ENCODE measurements at regions not wholly inside any gene's neighbourhood (a gene's known extent, or its start where the extent isn't known, plus 50 kb on each side); places are given as distances from the start of the nearest gene placed in this dataset.

DNA sequence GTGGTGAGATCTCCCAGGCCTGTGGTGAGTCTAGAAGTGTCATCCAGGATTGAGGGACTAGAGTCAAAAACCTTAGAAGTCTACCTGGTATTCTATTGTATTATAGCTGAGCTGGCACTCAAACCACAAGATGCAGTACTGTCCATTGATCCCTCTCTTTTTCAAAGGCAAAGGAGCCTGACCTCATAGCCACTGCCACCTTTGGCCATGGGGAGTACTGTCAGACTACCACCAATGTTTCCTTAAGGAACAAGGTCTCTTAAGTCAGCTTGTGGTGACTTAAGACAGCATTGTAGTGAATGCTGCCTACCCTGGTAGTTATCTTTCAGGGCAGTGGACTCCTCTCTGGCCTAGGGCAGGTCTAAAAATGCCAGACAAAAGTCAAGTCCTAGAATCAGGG is 878.0 kb upstream of the MDGA2 start:
- Histone ChIP-seq H2AFZ (ENCODE audit: low read depth, low read length) (no peak overlapping the region), H3K27me3 (ENCODE audit: insufficient read depth, low read length) (no peaks in the 10 kb centered on the region), H3K36me3 (ENCODE audit: insufficient read depth, low read length) (no peaks in the 10 kb centered on the region), H3K4me3 (ENCODE audit: low read length) (no peak overlapping the region), H3K9me3 (ENCODE audit: low read length) (no peaks in the 10 kb centered on the region), H3K4me1 (ENCODE audit: insufficient read depth, low read length) (no peaks in the 10 kb centered on the region)

GRCh38 chr14:48546996-48547395 is 871.6 kb upstream of the MDGA2 start:
- H2AFZ ChIP-seq (ENCODE audit: low read depth, low read length) = no peak overlapping the region

GRCh38 chr14:48537600-48537999 is 862.2 kb upstream of the MDGA2 start:
- Histone ChIP-seq H3K4me1 (ENCODE audit: insufficient read depth, low read length) (no peaks in the 10 kb centered on the region), H3K36me3 (ENCODE audit: insufficient read depth, low read length) (no peaks in the 10 kb centered on the region), H3K4me3 (ENCODE audit: low read length) (no peak overlapping the region), H2AFZ (ENCODE audit: low read depth, low read length) (no peak overlapping the region), H3K9me3 (ENCODE audit: low read length) (no peaks in the 10 kb centered on the region), H3K27me3 (ENCODE audit: insufficient read depth, low read length) (no peaks in the 10 kb centered on the region)

More at GRCh38 chr14:48546996-48547395, 871.6 kb upstream of the MDGA2 start:
- Histone ChIP-seq H3K4me1 (ENCODE audit: insufficient read depth, low read length) (no peaks in the 10 kb centered on the region), H3K27me3 (ENCODE audit: insufficient read depth, low read length) (no peaks in the 10 kb centered on the region), H3K9me3 (ENCODE audit: low read length) (no peaks in the 10 kb centered on the region), H3K4me3 (ENCODE audit: low read length) (no peak overlapping the region), H3K36me3 (ENCODE audit: insufficient read depth, low read length) (no peaks in the 10 kb centered on the region)

- H3K4me3 ChIP-seq (ENCODE audit: low read length) = no peak overlapping the region
- H3K36me3 ChIP-seq (ENCODE audit: insufficient read depth, low read length) = no peaks in the 10 kb centered on the region
- no peaks in the 10 kb centered on the region for H3K4me1 ChIP-seq (ENCODE audit: insufficient read depth, low read length)
- no peaks in the 10 kb centered on the region for H3K9me3 ChIP-seq (ENCODE audit: low read length)
- H3K27me3 ChIP-seq (ENCODE audit: insufficient read depth, low read length) = no peaks in the 10 kb centered on the region
- no peak overlapping the region for H2AFZ ChIP-seq (ENCODE audit: low read depth, low read length)
Measured at GRCh38 chr14:48536318-48536717, 860.9 kb upstream of the MDGA2 start.

DNA sequence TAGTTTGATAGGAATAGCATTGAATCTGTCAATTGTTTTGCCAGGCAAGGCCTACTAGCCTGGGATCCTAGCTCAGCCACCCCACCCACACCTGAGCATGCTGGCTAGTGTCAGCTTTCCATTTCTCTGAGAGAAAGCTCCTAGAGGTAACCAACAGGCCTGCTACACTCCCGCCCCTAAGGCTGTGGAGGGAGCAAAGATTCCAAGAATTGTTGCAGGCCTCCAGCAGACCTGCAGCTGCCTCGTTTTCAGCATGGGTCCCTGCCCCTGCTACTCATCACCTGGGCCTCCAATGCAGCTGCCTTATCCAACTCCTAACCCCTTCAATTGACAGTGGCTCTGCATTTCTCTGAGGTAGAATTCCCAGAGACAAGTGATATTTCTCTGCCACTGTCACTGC is 852.4 kb upstream of the MDGA2 start:
- H2AFZ ChIP-seq (ENCODE audit: low read depth, low read length) = no peak overlapping the region

GRCh38 chr14:48526307-48526706 is 850.9 kb upstream of the MDGA2 start:
- Histone ChIP-seq H3K27me3 (ENCODE audit: insufficient read depth, low read length) (no peaks in the 10 kb centered on the region), H3K4me3 (ENCODE audit: low read length) (no peak overlapping the region), H3K4me1 (ENCODE audit: insufficient read depth, low read length) (no peaks in the 10 kb centered on the region), H2AFZ (ENCODE audit: low read depth, low read length) (no peak overlapping the region), H3K9me3 (ENCODE audit: low read length) (no peaks in the 10 kb centered on the region), H3K36me3 (ENCODE audit: insufficient read depth, low read length) (no peaks in the 10 kb centered on the region)

More for the DNA sequence above, 852.4 kb upstream of the MDGA2 start:
- Histone ChIP-seq H3K4me1 (ENCODE audit: insufficient read depth, low read length) (no peaks in the 10 kb centered on the region), H3K9me3 (ENCODE audit: low read length) (no peaks in the 10 kb centered on the region), H3K4me3 (ENCODE audit: low read length) (no peak overlapping the region), H3K27me3 (ENCODE audit: insufficient read depth, low read length) (no peaks in the 10 kb centered on the region), H3K36me3 (ENCODE audit: insufficient read depth, low read length) (no peaks in the 10 kb centered on the region)

GRCh38 chr14:48504921-48505320 is 829.5 kb upstream of the MDGA2 start:
- Histone ChIP-seq H3K4me1 (ENCODE audit: insufficient read depth, low read length) (no peaks in the 10 kb centered on the region), H3K36me3 (ENCODE audit: insufficient read depth, low read length) (no peaks in the 10 kb centered on the region), H3K4me3 (ENCODE audit: low read length) (no peak overlapping the region), H3K27me3 (ENCODE audit: insufficient read depth, low read length) (no peaks in the 10 kb centered on the region), H2AFZ (ENCODE audit: low read depth, low read length) (no peak overlapping the region), H3K9me3 (ENCODE audit: low read length) (no peaks in the 10 kb centered on the region)

- Histone ChIP-seq H3K4me1 (ENCODE audit: insufficient read depth, low read length) (no peaks in the 10 kb centered on the region), H3K4me3 (ENCODE audit: low read length) (no peak overlapping the region), H3K36me3 (ENCODE audit: insufficient read depth, low read length) (no peaks in the 10 kb centered on the region), H3K27me3 (ENCODE audit: insufficient read depth, low read length) (no peaks in the 10 kb centered on the region), H3K9me3 (ENCODE audit: low read length) (no peaks in the 10 kb centered on the region), H2AFZ (ENCODE audit: low read depth, low read length) (no peak overlapping the region)
Measured at GRCh38 chr14:48490756-48491155, 815.4 kb upstream of the MDGA2 start.

- Histone ChIP-seq H3K4me1 (ENCODE audit: insufficient read depth, low read length) (no peaks in the 10 kb centered on the region), H3K36me3 (ENCODE audit: insufficient read depth, low read length) (no peaks in the 10 kb centered on the region), H3K4me3 (ENCODE audit: low read length) (no peak overlapping the region), H2AFZ (ENCODE audit: low read depth, low read length) (no peak overlapping the region), H3K27me3 (ENCODE audit: insufficient read depth, low read length) (no peaks in the 10 kb centered on the region), H3K9me3 (ENCODE audit: low read length) (no peaks in the 10 kb centered on the region)
Measured at GRCh38 chr14:48473944-48474343, 798.5 kb upstream of the MDGA2 start.

- Histone ChIP-seq H3K27me3 (ENCODE audit: insufficient read depth, low read length) (no peaks in the 10 kb centered on the region), H3K36me3 (ENCODE audit: insufficient read depth, low read length) (no peaks in the 10 kb centered on the region), H2AFZ (ENCODE audit: low read depth, low read length) (no peak overlapping the region), H3K4me3 (ENCODE audit: low read length) (no peak overlapping the region), H3K4me1 (ENCODE audit: insufficient read depth, low read length) (no peaks in the 10 kb centered on the region), H3K9me3 (ENCODE audit: low read length) (no peaks in the 10 kb centered on the region)
Measured at GRCh38 chr14:48456051-48456450, 780.6 kb upstream of the MDGA2 start.

DNA sequence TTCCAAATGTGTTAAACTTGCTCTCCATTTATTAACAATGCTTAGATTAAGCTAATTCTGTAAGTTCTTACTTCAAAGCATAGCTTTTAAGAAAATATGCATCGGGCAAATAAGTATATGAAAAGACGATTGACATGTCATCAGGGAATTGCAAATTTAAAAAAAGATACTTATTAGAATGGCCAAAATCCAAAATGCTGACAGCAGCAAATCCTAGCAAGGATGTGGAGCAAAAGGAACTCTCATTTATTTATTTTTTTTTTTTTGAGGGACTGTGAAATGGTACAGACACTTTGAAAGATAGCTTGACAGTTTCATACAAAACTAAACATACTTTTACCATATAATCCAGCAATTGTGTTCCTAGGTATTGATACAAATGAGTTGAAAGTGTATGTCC is 779.5 kb upstream of the MDGA2 start:
- Histone ChIP-seq H3K4me1 (ENCODE audit: insufficient read depth, low read length) (no peaks in the 10 kb centered on the region), H3K27me3 (ENCODE audit: insufficient read depth, low read length) (no peaks in the 10 kb centered on the region), H3K9me3 (ENCODE audit: low read length) (no peaks in the 10 kb centered on the region), H3K4me3 (ENCODE audit: low read length) (no peak overlapping the region), H2AFZ (ENCODE audit: low read depth, low read length) (no peak overlapping the region), H3K36me3 (ENCODE audit: insufficient read depth, low read length) (no peaks in the 10 kb centered on the region)

GRCh38 chr14:48452437-48452995 is 777.1 kb upstream of the MDGA2 start:
- no peak overlapping the region for H3K4me3 ChIP-seq (ENCODE audit: low read length)
- H3K36me3 ChIP-seq (ENCODE audit: insufficient read depth, low read length) = no peaks in the 10 kb centered on the region
- no peak overlapping the region for H2AFZ ChIP-seq (ENCODE audit: low read depth, low read length)
- H3K27me3 ChIP-seq (ENCODE audit: insufficient read depth, low read length) = no peaks in the 10 kb centered on the region
- no peaks in the 10 kb centered on the region for H3K4me1 ChIP-seq (ENCODE audit: insufficient read depth, low read length)
- no peaks in the 10 kb centered on the region for H3K9me3 ChIP-seq (ENCODE audit: low read length)

GRCh38 chr14:48435221-48435620 is 759.8 kb upstream of the MDGA2 start:
- Histone ChIP-seq H3K27me3 (ENCODE audit: insufficient read depth, low read length) (no peaks in the 10 kb centered on the region), H2AFZ (ENCODE audit: low read depth, low read length) (no peak overlapping the region), H3K4me3 (ENCODE audit: low read length) (no peak overlapping the region), H3K36me3 (ENCODE audit: insufficient read depth, low read length) (no peaks in the 10 kb centered on the region), H3K9me3 (ENCODE audit: low read length) (no peaks in the 10 kb centered on the region), H3K4me1 (ENCODE audit: insufficient read depth, low read length) (no peaks in the 10 kb centered on the region)

GRCh38 chr14:48430805-48431204 is 755.4 kb upstream of the MDGA2 start:
- no peaks in the 10 kb centered on the region for H3K9me3 ChIP-seq (ENCODE audit: low read length)
- no peak overlapping the region for H2AFZ ChIP-seq (ENCODE audit: low read depth, low read length)
- H3K4me1 ChIP-seq (ENCODE audit: insufficient read depth, low read length) = no peaks in the 10 kb centered on the region
- H3K27me3 ChIP-seq (ENCODE audit: insufficient read depth, low read length) = no peaks in the 10 kb centered on the region
- no peak overlapping the region for H3K4me3 ChIP-seq (ENCODE audit: low read length)
- no peaks in the 10 kb centered on the region for H3K36me3 ChIP-seq (ENCODE audit: insufficient read depth, low read length)

Data from neuron (in vitro differentiated cells).